ENCODE measurements at regions not wholly inside any gene's neighbourhood (a gene's known extent, or its start where the extent isn't known, plus 50 kb on each side); places are given as distances from the start of the nearest gene placed in this dataset.

GRCh38 chr4:188872809-188873208 lies 733.6 kb downstream of the TRIML1 start:
- 83 to 92% methylated on average over 13 of the region's 13 CpGs for WGBS, 2 donors

GRCh38 chr4:188876881-188877280 lies 737.6 kb downstream of the TRIML1 start:
- 76 to 85% methylated on average over 3 of the region's 3 CpGs for whole genome bisulfite sequencing, 2 donors

More at GRCh38 chr4:188872809-188873208, 733.6 kb downstream of the TRIML1 start:
- Histone ChIP-seq H3K4me3 (no peak overlapping the region), H3K36me3 (no peaks in the 10 kb centered on the region), H3K4me1 (no peaks in the 10 kb centered on the region), H3K27ac (no peak overlapping the region), H3K27me3 (no peaks in the 10 kb centered on the region), H3K9me3 (no peaks in the 10 kb centered on the region)
- TF ChIP-seq CTCF (IDR thresholded peaks at IDR 0.05): no peak
- no peak for ATAC-seq
- no peak for DNase-seq
- intact Hi-C loops (cut with DNase I): no loop called here

GRCh38 chr4:188879598-188879997 lies 740.4 kb downstream of the TRIML1 start:
- WGBS, 2 donors: 31 to 35% methylated on average over 2 of the region's 2 CpGs
- Histone ChIP-seq H3K9me3 (peaks cover 0 to 2% (median 0%) of the 10 kb centered on the region in 11 donors), H3K27ac (no peak overlapping the region), H3K27me3 (no peaks in the 10 kb centered on the region), H3K36me3 (no peaks in the 10 kb centered on the region), H3K4me1 (peaks cover 0 to 20% (median 0%) of the 10 kb centered on the region in 9 donors), H3K4me3 (no peak overlapping the region)
- intact Hi-C loops (cut with DNase I): no loop called here
- DNase-seq (no peak), ATAC-seq (peak in 2 of 8 donors; percentile 37 to 54)
- no peak for TF ChIP-seq CTCF (IDR thresholded peaks at IDR 0.05)

More at GRCh38 chr4:188876881-188877280, 737.6 kb downstream of the TRIML1 start:
- Histone ChIP-seq H3K27ac (no peak overlapping the region), H3K27me3 (no peaks in the 10 kb centered on the region), H3K36me3 (no peaks in the 10 kb centered on the region), H3K9me3 (peaks cover 0 to 2% (median 0%) of the 10 kb centered on the region in 11 donors), H3K4me1 (peaks cover 0 to 20% (median 0%) of the 10 kb centered on the region in 9 donors), H3K4me3 (no peak overlapping the region)
- ATAC-seq (no peak), DNase-seq (no peak)
- TF ChIP-seq CTCF (IDR thresholded peaks at IDR 0.05): no peak
- intact Hi-C loops (cut with DNase I): no loop called here

- Histone ChIP-seq H3K27me3 (no peaks in the 10 kb centered on the region), H3K4me3 (no peak overlapping the region), H3K36me3 (no peaks in the 10 kb centered on the region), H3K9me3 (peaks cover 0 to 4% (median under 1%) of the 10 kb centered on the region in 11 donors), H3K4me1 (no peaks in the 10 kb centered on the region), H3K27ac (no peak overlapping the region)
- ATAC-seq (no peak), DNase-seq (no peak)
- intact Hi-C loops (cut with DNase I): no loop called here
- TF ChIP-seq CTCF (IDR thresholded peaks at IDR 0.05): no peak
- WGBS, 2 donors: 61 to 82% methylated on average over 2 of the region's 2 CpGs
Measured at GRCh38 chr4:188887905-188888304, 748.7 kb downstream of the TRIML1 start.
